GM12878 (cell line): ENCODE measurements at regions not wholly inside any gene's neighbourhood (a gene's known extent, or its start where the extent isn't known, plus 50 kb on each side); places are given as distances from the start of the nearest gene placed in this dataset.

Source experiments
- ATAC-seq: fragments of 200-7000 bp; cut with Tn5 transposase; 3 replicates; pipeline ENCODE4 v1.9.1; 2020; ENCODE audit warnings: mild to moderate bottlenecking, moderate library complexity
- BruUV-seq: library from RNA; stranded (reverse); fragments of 400-500 nt; replicated peaks from 2 replicates; lab custom pipeline; 2021; lab: Mats Ljungman, UMichigan
- CTCF ChIA-PET: fragments of 300-600 bp; sonication (Branson Sonifier 250); formaldehyde crosslinking; extraction: SDS; loops from one replicate; lab custom pipeline; 2021; ENCODE audit warnings: inconsistent platforms; lab: Yijun Ruan, JAX
- POLR2A ChIA-PET: fragments of 350-600 bp; formaldehyde crosslinking; extraction: SDS; loops from one replicate; lab custom pipeline; 2021; ENCODE audit warnings: inconsistent platforms; lab: Charles Lee
- RAD21 ChIA-PET: fragments of 300-600 bp; sonication (Branson Sonifier 250); formaldehyde crosslinking; loops from one replicate; lab custom pipeline; 2023; ENCODE audit warnings: antibody characterized with exemption; ENCODE audit not compliant: unreplicated experiment; lab: Charles Lee
- SMC1A ChIA-PET: fragments of 300-600 bp; sonication (Branson Sonifier 250); formaldehyde crosslinking; loops from one replicate; lab custom pipeline; 2023; ENCODE audit not compliant: unreplicated experiment, uncharacterized antibody; lab: Charles Lee
- DNase-seq: peaks from one replicate; pipeline ENCODE4 v3.0.0-alpha.2; 2011; ENCODE audit warnings: low read depth, low spot score
- FAIRE-seq: peaks from 3 replicates; lab custom pipeline; 2011; peaks lifted over from hg19 to GRCh38; lab: Jason Lieb, UNC
- H2AFZ ChIP-seq: 2 replicates; pipeline ENCODE4 v1.6.0; 2011; ENCODE audit warnings: low read depth, low read length, control low read depth; ENCODE audit not compliant: control insufficient read depth
- H3K27ac ChIP-seq: 2 replicates; pipeline ENCODE4 v1.5.1; 2011; ENCODE audit warnings: control low read depth; ENCODE audit not compliant: control insufficient read depth, insufficient read depth
- H3K27me3 ChIP-seq, 2 experiments: replicated peaks in 1 of 2; 2 replicates each; pipeline versions ENCODE4 v1.6.0 to v1.6.1; 2011; ENCODE audit warnings: low read length in 1 of 2; ENCODE audit not compliant: control insufficient read depth in 2 of 2, insufficient read depth in 2 of 2
- H3K36me3 ChIP-seq, 2 experiments: 2 replicates each; pipeline ENCODE4 v1.5.1; 2011; ENCODE audit warnings: low read length in 1 of 2; ENCODE audit not compliant: control insufficient read depth in 2 of 2, insufficient read depth in 2 of 2
- H3K4me1 ChIP-seq: 2 replicates; pipeline ENCODE4 v1.6.1; 2011; ENCODE audit warnings: mild to moderate bottlenecking, low read length, moderate library complexity, mixed read lengths; ENCODE audit not compliant: control insufficient read depth, insufficient read depth
- H3K4me2 ChIP-seq: 2 replicates; pipeline ENCODE4 v1.6.0; 2011; ENCODE audit warnings: control low read depth; ENCODE audit not compliant: control insufficient read depth, insufficient read depth
- H3K4me3 ChIP-seq: fragments of 200-600 bp; sonication (generic); 2 replicates; pipeline ENCODE4 v1.5.1; 2016
- H3K79me2 ChIP-seq: 2 replicates; pipeline ENCODE4 v1.6.0; 2011; ENCODE audit warnings: low read length; ENCODE audit not compliant: control insufficient read depth, insufficient read depth
- H3K9ac ChIP-seq: 2 replicates; pipeline ENCODE4 v1.8.0; 2011; ENCODE audit warnings: low read length, control low read depth, mixed read lengths; ENCODE audit not compliant: control insufficient read depth, insufficient read depth
- H3K9me3 ChIP-seq: replicated peaks from 3 replicates; pipeline ENCODE4 v1.5.1; 2011; ENCODE audit warnings: mild to moderate bottlenecking, low read length; ENCODE audit not compliant: control insufficient read depth, insufficient read depth
- H4K20me1 ChIP-seq: 2 replicates; pipeline ENCODE4 v1.6.0; 2011; ENCODE audit not compliant: control insufficient read depth, insufficient read depth
- BACH1 ChIP-seq: fragments of 450-650 bp; IDR thresholded peaks from 2 replicates; pipeline ENCODE4 v1.6.1; 2017; ENCODE audit warnings: mild to moderate bottlenecking, borderline replicate concordance
- CHD2 ChIP-seq: IDR thresholded peaks from 2 replicates; pipeline ENCODE4 v1.6.1; 2011; ENCODE audit warnings: low read depth, low read length, improper control_type of control experiment, borderline replicate concordance
- ELK1 ChIP-seq: IDR thresholded peaks from 2 replicates; pipeline ENCODE4 v1.6.1; 2012; ENCODE audit warnings: low read depth, low read length, improper control_type of control experiment
- HSF1 ChIP-seq: fragments of 150-350 bp; IDR thresholded peaks from 2 replicates; pipeline ENCODE4 v1.6.1; 2014; ENCODE audit warnings: mild to moderate bottlenecking, low read depth, low read length
- IKZF2 ChIP-seq, 2 experiments: fragments of 450-650 bp; IDR thresholded peaks; 2 replicates each; pipeline ENCODE4 v1.6.1; 2017; ENCODE audit warnings: mild to moderate bottlenecking in 2 of 2, moderate library complexity in 2 of 2
- IRF5 ChIP-seq: fragments of 450-650 bp; IDR thresholded peaks from 2 replicates; pipeline ENCODE4 v1.6.1; 2017; ENCODE audit warnings: borderline replicate concordance
- JUNB ChIP-seq: IDR thresholded peaks from 2 replicates; pipeline ENCODE4 v1.6.1; 2016; ENCODE audit warnings: antibody characterized with exemption, mild to moderate bottlenecking
- LARP7 ChIP-seq: fragments of 450-650 bp; IDR thresholded peaks from 2 replicates; pipeline ENCODE4 v1.6.1; 2017; ENCODE audit warnings: mild to moderate bottlenecking
- MTA3 ChIP-seq: IDR thresholded peaks from 2 replicates; pipeline ENCODE4 v1.6.1; 2012; ENCODE audit warnings: low read length, inconsistent platforms, borderline replicate concordance
- PML ChIP-seq: IDR thresholded peaks from 2 replicates; pipeline ENCODE4 v1.6.1; 2012; ENCODE audit warnings: low read length, inconsistent platforms
- SIN3A ChIP-seq: IDR thresholded peaks from 2 replicates; pipeline ENCODE4 v1.6.1; 2012; ENCODE audit warnings: low read depth, low read length, improper control_type of control experiment
- SMAD5 ChIP-seq: IDR thresholded peaks from 2 replicates; pipeline ENCODE4 v1.6.1; 2016; ENCODE audit warnings: antibody characterized with exemption, low read depth
- SUZ12 ChIP-seq: fragments of 200-600 bp; sonication (generic); IDR thresholded peaks from one replicate; pipeline ENCODE4 v1.6.1; 2018; ENCODE audit warnings: antibody characterized with exemption, mild to moderate bottlenecking; ENCODE audit not compliant: unreplicated experiment
- TCF3 ChIP-seq: IDR thresholded peaks from 2 replicates; pipeline ENCODE4 v1.6.1; 2012; ENCODE audit warnings: low read depth, mild to moderate bottlenecking, low read length, borderline replicate concordance; ENCODE audit not compliant: insufficient read depth
- YBX1 ChIP-seq: fragments of 450-650 bp; IDR thresholded peaks from 2 replicates; pipeline ENCODE4 v1.6.1; 2016; ENCODE audit warnings: antibody characterized with exemption
- ZBTB40 ChIP-seq: fragments of 450-650 bp; IDR thresholded peaks from 2 replicates; pipeline ENCODE4 v1.6.1; 2016; ENCODE audit warnings: mild to moderate bottlenecking, moderate library complexity, borderline replicate concordance
- ZNF274 ChIP-seq: IDR thresholded peaks from one replicate; pipeline ENCODE4 v1.8.0; 2011; ENCODE audit not compliant: insufficient read length, insufficient read depth
- WGBS: methylation state at CpG from one replicate; pipeline ENCODE4 v1.1.6; 2016; ENCODE audit warnings: low lambda C conversion rate; ENCODE audit not compliant: insufficient replicate concordance, insufficient coverage; ENCODE audit errors: missing lambda C conversion rate; 5-methylcytosine and 5-hydroxymethylcytosine counted together
- in situ Hi-C: fragments of 300-500 bp; cut with MboI; formaldehyde crosslinking; loops from 9 replicates; pipeline ENCODE4 v1.14.3; 2018; ENCODE audit warnings: mixed read lengths
- intact Hi-C: fragments of 100-400 bp; cut with micrococcal nuclease; formaldehyde crosslinking; loops from one replicate; pipeline ENCODE4 v1.14.2; 2022; ENCODE audit not compliant: unreplicated experiment

- BruUV-seq: no TSS peak
- DNase-seq: no peak
- H3K9ac ChIP-seq: no peak overlapping the region
- no peak for FAIRE-seq
- in situ Hi-C loops (no loop called here), intact Hi-C loops (no loop called here)
- ChIA-PET SMC1A (no interaction called here), CTCF (no interaction called here), POLR2A (no interaction called here), RAD21 (no interaction called here)
- no peak overlapping the region for H2AFZ ChIP-seq
- 0% methylated on average over 1 of the region's 1 CpG for WGBS
- H3K4me1 ChIP-seq: no peaks in the 10 kb centered on the region
- no peaks in the 10 kb centered on the region for H3K79me2 ChIP-seq
- H3K4me3 ChIP-seq: no peak overlapping the region
- no peak for ATAC-seq
- H3K27me3 ChIP-seq: no peaks in the 10 kb centered on the region
- no peaks in the 10 kb centered on the region for H3K36me3 ChIP-seq
- H3K9me3 ChIP-seq: no peaks in the 10 kb centered on the region
- H4K20me1 ChIP-seq: no peaks in the 10 kb centered on the region
- H3K27ac ChIP-seq: no peak overlapping the region
- no peak overlapping the region for H3K4me2 ChIP-seq
- TF ChIP-seq YBX1 (no peak), JUNB (no peak), SUZ12 (no peak), LARP7 (no peak), ELK1 (no peak), IRF5 (no peak), ZBTB40 (no peak), IKZF2 (IDR thresholded peaks at IDR 0.05) (no peak), CHD2 (no peak), ZNF274 (no peak), SMAD5 (no peak), HSF1 (no peak), MTA3 (no peak), BACH1 (no peak), SIN3A (no peak), TCF3 (no peak), PML (no peak)
These were observed 830.2 kb upstream of the KLHL1 start for GRCh38 chr13:70938462-70938861.
